HG03159 (cell line): ENCODE measurements at regions not wholly inside any gene's neighbourhood (a gene's known extent, or its start where the extent isn't known, plus 50 kb on each side); places are given as distances from the start of the nearest gene placed in this dataset.
"Not testable (repeated sequence)": the region's sequence is repeated elsewhere in the genome, so short reads cannot be mapped to it uniquely, and the experiment has no call there.

ENCODE experiments used
- ATAC-seq: cut with Tn5 transposase; IDR thresholded peaks from one replicate; pipeline ENCODE4 v1.9.1; 2021; ENCODE audit warnings: mild to moderate bottlenecking, moderate library complexity; ENCODE audit not compliant: unreplicated experiment

DNA sequence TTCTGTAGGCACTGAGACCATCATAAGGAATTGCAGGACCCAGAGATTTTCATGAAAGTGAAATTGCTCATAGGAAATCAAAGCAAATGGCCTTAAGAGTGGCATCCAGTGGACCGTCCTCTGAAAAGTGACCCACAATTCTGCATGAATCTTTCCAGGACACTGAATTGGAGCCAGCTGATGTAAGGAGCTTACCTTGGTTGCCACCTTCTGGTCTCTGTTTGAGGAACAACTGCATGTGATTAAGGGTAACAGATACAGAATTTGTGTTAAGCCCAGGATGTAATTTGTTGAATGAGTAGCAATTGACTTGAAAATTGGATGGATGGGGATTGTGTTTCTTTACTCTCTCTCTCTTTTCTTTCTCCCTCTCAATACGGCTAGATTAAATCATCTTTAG lies 49.9 kb upstream of the GAS1 start:
- ATAC-seq = no peak

DNA sequence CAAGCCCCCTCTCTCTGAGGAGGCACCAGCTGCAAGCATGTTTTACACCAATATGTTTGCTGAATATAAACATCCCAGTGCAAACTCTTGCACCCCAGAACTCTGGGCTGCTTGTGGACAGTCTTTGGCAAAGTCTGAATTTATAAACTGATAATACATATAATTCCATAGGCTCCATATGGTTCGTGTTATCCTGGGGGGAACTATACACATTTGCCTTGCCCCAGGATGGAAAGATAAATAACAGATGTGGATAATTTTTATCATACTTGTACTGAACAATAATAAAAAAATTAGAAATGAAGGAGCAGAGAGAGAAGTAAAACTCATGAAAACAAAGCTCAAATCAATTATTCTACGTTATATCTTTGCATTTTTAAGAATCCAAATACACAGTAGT lies 50.6 kb upstream of the GAS1 start:
- no peak for ATAC-seq

- ATAC-seq = no peak
These were observed 55.2 kb upstream of the GAS1 start for GRCh38 chr9:87002517-87002916.

GRCh38 chr9:87004016-87004415 lies 56.7 kb upstream of the GAS1 start:
- no peak for ATAC-seq

GRCh38 chr9:87006956-87007355 lies 59.6 kb upstream of the GAS1 start:
- no peak for ATAC-seq

GRCh38 chr9:87007711-87008366 lies 60.5 kb upstream of the GAS1 start:
- no peak for ATAC-seq

DNA sequence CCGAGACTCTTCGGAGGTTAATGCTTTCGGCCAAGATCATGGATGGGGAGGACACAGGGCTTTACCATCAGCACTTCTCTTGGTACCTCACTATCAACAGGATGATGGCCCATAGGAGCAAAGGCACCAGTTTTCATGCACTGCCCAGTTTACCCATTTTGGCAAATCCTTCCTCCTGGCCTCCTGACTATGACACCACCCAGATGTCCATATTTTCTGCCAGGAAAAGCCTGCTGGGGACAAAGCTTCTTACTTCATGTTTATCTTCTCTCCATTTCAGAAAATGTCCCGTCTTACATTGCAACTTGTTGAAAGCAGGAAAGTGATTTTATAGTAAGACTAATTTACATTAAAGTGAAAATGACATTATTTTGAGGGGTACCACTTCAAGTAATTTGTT lies 61.4 kb upstream of the GAS1 start:
- no peak for ATAC-seq

DNA sequence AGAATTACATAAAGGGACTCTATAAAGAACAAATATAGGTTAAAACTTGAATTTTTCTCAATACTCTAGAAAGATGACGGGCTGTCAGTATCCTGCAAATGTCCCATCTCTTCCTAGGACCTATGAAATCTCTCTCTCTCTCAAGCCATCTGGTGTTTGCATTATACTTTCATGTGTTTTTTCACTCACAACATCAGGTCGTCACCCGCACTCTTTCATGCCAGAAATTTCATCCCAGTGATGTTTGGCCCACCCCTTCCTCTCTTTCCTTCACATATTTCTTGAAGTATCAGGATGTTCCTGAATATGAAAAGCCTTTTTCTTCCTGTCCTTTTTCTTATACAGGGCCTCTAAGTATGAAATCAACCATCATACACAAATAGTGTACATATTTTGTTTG lies 63.3 kb upstream of the GAS1 start:
- no peak for ATAC-seq

GRCh38 chr9:87011551-87011950 lies 64.2 kb upstream of the GAS1 start:
- no peak for ATAC-seq

DNA sequence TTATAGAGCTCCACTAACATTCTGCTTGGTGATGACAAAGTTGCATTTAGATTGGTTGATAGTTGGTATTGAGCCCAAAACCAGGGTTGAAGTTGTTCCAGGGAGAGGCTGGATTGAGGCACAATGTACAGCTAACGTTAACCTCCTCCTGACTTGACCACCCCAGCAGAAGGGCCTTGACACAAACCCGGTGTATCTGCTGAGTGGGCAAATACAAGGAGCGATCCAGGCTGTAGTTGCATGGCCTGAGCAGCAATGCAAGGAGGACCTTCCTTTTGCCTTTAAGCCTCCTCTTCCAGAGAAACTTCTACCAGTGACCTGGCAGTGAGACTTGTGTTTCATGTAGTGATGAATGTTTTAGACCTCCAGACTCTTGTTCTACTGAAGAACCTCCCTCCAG lies 66.2 kb upstream of the GAS1 start:
- no peak for ATAC-seq

GRCh38 chr9:87014436-87014835 lies 67.1 kb upstream of the GAS1 start:
- ATAC-seq = no peak

- no peak for ATAC-seq
These were observed 69.4 kb upstream of the GAS1 start for GRCh38 chr9:87016681-87017080.

DNA sequence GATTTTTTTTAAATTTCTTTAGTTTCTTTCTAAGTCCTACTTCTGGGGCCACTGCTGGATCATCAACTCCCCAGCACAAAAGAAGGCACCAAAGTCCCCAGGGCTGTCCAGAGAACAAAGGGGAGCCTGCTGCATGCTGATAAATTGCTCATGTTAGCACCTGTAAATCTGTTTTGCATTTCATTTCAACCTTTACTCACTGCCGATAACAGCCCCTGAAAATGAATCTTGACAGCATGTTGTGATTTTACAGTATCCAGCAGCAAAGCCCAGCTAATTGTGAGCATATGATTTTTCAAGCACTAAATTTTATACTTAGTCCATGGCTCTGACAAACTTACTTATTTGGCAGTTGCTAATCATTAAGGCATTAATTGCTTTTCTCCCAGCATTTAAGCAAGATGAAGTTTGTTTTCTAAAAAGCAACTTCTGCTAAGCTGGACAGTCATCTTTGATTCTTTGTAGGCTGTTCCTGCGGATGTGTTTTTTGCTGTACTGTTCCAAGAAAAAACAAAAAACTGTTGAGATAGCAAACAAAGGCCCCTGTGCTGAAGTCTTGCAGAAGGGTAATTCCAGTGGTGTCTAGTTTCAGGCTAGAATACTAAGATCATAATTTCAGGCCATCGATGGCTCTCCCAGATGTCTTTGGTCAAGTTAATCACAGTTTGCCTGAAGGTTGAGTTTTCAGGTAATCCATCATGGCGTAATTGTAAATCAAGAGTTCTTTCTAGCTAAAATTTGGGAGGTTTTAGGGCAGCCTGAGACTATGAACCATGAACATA lies 73.1 kb upstream of the GAS1 start:
- ATAC-seq = no peak

DNA sequence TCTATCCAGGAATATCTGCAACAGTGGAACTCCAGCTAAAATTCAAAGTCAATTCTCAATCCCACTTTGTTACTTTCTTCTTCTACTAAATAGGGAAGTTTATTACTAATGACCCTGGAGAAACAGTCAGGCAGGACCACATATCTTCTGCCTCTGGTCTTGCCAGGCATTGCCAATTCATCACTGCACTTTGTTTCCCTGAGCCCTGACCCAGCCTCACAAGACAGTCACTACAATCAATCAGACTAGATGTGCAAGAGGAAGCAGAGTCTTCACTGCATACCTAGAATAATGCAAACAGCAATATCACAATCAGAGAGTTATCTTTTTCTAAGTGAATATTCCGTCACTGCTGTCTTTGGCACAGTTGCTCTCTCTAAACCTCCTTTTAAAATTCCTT lies 74.9 kb upstream of the GAS1 start:
- no peak for ATAC-seq

DNA sequence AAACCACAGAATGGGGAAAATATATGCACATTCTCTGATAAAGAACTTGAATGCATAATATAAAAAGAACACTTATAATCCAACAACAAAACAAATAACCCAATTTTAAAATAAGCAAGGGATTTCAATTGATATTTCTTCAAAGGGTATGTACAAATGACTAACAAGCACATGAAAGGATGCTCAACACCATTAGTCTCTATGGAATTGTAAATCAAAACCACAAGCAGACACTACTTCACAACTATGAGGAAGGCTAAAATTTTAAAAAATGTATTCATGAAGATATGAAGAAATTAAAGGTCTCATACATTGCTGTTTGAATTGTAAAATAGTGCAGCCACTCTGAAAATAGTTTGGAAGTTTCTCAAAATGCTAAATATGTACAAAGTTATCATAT lies 78.9 kb upstream of the GAS1 start:
- ATAC-seq = no peak

DNA sequence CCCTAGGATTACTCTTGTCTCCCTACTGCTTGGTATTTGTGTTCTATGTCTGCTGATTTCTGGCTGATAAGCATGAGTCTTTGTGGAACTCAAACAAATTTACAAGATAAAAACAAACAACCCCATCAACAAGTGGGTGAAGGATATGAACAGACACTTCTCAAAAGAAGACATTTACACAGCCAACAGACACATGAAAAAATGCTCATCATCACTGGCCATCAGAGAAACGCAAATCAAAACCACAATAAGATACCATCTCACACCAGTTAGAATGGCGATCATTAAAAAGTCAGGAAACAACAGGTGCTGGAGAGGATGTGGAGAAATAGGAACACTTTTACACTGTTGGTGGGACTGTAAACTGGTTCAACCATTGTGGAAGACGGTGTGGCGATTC lies 81.5 kb upstream of the GAS1 start:
- not testable (repeated sequence) for ATAC-seq

DNA sequence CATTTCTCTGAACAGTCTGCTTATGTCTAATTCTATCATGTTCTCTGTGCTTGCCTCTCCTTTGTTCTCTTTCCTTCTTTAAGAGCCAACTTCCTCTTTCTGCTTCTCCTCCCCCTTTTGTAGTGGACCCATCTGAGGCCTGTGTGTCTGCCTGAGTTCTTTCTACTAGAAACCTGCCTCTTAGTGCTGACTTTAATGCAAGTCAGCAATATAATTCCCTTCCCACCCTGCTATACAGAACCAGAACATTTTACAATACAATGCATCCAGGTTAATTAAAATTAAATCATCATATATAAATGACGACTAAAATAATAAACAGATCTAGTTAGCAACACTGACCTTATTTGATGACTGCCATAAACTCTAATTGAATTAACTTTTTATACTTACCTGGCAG lies 82.6 kb upstream of the GAS1 start:
- ATAC-seq = no peak

GRCh38 chr9:87034841-87035240 lies 87.5 kb upstream of the GAS1 start:
- no peak for ATAC-seq

- no peak for ATAC-seq
These were observed 88.6 kb upstream of the GAS1 start for GRCh38 chr9:87035879-87036278.

DNA sequence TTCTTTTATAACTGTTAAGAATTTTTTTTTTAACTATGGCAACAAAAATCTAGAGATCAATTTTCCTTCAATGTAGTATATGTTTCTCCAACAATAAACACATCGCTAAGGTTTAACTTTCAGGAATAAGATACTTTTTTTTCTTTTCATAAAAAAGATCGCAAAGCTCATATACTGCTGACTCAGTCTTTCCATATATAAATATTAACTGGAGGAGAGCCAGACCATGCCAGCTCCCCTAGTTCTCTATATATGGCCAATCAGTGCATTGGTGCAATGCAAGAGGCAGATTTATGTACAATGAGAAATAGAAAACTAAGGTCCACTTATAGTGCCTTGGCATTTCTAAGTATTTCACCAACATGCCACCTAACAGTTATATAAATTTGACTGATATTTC lies 89.2 kb upstream of the GAS1 start:
- no peak for ATAC-seq

- ATAC-seq = no peak
These were observed 92.6 kb upstream of the GAS1 start for GRCh38 chr9:87039809-87040392.

- no peak for ATAC-seq
These were observed 93.2 kb upstream of the GAS1 start for GRCh38 chr9:87040410-87041009.
